ENCODE measurements at regions not wholly inside any gene's neighbourhood (a gene's known extent, or its start where the extent isn't known, plus 50 kb on each side); places are given as distances from the start of the nearest gene placed in this dataset.

DNA sequence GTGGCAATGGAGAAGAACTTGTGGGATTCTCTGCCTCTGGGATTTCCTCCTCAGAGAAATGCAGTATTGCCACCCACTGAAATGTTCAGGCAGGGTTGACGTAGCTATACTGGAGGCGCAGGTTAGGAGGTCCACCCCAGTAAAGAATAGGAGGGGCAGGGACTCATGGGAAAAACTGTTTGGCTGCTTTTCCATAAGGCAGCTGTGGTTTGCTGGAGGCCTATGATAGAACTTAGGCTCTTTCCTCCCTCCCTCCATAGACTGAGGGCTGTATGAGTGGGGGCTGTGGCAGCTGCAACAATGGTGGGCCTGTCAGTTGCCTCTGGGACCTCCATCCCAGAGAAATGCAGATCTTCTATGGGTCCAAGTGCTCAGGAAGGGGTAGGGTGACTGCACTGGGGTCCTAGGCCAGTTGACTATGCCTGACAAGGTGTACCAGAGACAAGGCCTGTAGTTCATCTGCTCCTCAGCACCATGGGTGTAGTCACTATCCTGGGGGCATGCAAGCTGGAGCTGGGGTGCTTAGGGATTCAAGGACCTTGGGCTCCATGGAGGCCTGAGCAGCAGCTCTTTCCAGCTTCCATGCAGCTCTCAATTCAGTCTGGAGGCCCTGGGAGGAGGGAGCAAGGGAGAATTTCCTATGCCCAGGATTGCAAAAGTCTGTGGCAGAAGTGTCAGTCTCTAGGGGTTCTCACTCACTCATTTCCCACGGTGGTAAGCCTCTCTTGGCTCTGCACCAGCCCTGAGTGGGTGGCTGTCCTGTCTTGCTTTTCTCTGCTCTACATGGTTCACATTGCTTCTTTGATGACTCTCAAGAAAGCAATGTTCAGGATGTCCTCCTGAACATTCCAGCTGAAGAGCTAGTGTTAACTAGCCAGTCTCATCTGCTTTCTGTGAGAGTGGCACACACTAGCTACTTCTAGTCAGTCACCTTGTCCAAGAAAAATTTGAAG lies 353.0 kb downstream of the IDS start:
- no peak for DNase-seq

- no peak for DNase-seq
Observed at GRCh38 chrX:149145845-149146285, 359.2 kb downstream of the IDS start.

DNA sequence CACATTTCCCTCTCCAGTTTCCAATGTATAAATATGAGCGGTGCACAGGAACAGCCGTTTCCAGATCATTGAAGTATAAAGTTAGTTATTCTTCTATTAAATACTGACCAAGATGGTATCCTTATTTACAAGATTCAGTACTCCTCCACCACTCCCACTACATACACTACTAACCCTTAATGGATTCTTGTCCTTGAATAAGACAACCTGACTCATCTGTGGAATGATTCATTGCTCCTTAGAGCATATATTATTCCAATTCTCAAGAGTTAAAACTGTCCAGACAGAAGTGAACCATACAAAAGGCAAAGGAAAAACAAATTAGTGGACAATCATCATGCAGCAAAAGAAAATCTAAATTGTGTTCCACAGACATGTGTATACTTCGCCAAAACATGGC lies 373.3 kb downstream of the IDS start:
- no peak for DNase-seq

GRCh38 chrX:149129767-149130166 lies 375.3 kb downstream of the IDS start:
- DNase-seq, result no peak

DNA sequence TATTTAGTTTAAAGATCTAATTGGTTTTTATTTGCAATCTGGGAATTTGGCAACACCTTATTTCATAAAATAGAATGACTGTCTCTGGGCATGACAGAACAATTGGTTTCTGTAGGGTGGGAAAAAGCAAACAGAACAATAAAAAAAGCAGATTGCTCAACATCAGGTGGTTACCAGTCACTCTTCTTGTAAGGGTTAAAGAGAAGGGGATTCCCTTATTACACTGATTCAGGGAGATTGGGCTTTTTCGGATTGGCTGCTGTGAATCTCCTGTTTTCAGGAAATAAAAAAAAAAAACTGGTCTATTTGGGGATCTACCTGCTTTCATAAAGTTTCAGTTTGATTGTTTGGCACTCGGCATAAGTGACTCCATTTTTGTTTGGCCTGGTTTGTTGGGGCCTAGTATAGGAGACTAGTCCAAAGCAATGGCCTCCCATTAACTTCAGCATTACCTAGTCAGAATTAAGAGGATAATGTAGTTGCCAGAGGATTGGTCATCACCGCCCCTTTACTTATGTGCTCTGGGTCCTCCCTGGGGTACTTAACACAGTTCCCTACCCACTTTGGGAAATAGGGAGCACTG lies 380.5 kb downstream of the IDS start:
- DNase-seq, result no peak

DNA sequence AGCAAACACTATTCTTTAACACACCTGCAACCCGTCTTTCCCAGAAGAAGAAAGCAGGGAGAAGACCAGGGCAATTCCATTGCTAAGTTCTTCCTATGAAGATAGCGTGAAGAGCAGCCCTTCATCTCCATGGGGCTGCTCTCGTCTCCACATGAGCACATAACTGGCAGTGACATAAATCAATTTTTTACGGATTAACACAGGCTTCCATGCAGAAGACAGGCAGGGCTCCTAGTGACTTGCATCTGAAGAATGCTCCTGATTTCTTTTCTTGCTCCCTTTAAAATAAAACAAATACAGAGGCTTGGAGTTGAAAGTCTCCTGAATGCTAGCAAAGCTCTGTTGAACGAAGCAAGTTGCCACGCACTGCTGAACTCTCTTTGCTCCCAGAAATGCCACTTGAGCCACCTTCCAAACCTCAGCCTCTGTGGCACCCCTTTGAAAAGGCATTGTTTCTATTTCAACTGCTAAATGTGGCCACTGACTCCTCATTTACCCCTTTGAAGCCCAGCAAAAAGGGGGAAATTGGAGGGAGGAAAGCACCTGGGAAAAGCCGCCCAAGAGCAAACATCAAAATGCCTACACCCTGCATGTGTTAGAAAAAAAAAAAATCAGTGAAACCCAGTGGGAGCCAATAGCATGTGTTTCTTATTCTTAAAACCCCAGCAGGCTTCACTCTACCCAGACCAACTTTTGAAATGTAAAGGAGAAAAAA lies 383.7 kb downstream of the IDS start:
- DNase-seq, result no peak

GRCh38 chrX:149120459-149120858 lies 384.6 kb downstream of the IDS start:
- no peak for DNase-seq

- DNase-seq, result no peak
Observed at GRCh38 chrX:149114874-149115273, 390.2 kb downstream of the IDS start.

GRCh38 chrX:149114001-149114400 lies 391.1 kb downstream of the IDS start:
- DNase-seq, result no peak

- no peak for DNase-seq
Observed at GRCh38 chrX:149097786-149098185, 407.3 kb downstream of the IDS start.

- no peak for DNase-seq
Observed at GRCh38 chrX:149092179-149092578, 412.9 kb downstream of the IDS start.

DNA sequence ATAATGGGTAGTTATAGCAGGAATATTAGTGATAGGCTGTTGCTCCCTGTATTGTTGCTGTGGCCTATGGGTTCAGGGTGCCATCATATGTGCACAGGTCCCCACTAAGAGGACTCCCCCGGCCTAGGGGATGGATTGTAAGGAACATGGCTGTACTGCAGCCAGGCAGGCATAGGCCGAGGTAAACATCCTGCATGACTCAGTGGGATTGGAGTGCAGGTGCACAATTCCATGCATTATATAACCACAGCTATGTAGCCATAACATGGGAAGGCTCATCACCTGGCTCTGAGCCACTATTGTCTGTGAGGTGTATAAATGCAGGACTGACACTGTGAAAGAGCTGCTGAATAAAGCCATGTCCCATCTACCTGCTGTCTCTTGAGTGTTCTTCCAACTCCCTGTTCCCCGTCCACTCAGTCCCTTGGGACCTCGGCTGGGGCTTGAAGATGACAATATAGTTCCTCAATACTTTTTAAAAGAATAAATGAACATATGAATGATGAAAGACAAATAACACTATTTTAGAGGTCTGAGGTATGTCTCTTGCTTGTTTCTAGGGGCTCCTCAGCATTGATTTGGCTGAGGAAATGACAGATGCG lies 425.2 kb downstream of the IDS start:
- DNase-seq, result no peak

DNA sequence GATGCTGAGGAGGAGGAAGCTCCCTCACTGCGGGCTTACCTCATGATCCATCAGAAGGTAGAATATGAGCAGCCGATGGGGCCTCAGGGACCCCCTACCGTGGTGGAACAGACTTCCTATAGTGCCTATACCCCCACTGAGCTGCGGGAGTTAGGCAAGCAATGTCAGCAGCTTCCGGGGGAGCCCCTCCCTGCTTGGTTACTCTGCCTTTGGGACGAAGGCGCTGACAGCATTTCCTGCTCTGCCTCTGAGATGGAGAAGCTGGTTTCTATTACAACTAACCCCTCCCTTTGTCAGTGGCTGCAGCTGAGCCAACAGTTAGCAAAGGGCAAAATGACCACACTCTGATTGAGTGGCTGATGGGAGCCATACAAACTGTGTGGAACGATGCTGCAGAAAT lies 430.7 kb downstream of the IDS start:
- no peak for DNase-seq

DNA sequence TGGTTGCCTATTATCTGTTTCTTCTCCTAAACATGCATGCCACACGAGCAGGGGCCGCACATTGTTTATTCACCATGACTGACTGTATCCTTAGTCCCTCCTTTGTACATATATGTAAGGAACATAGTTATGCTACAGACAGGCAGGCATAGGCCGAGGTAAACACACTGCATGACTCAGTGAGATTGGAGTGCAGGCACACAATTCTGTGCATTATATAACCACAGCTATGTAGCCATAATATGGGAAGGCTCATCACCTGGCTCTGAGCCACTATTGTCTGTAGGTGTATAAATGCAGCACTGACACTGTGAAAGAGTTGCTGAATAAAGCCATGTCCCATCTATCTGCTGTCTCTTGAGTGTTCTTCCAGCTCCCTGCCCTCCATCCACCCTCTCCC lies 431.6 kb downstream of the IDS start:
- no peak for DNase-seq

DNA sequence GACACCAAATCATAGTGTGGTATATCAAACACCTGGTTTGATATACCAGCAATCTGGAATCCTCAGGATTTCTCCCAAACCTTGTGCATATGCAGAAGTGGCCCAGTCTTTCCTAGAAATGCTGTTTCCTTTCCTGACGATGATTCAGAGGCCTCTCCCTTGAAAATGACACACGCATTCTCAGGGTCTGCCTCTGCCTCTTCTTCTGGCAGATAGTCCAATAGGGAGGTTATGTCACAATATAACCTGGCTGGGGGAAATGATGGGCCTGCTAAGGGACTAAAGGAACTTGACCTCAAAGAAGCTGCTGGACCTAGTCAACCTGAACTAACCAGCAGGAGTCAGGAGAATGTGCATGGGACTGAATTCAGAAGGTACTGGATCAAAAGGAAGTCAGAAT lies 435.2 kb downstream of the IDS start:
- DNase-seq, result no peak

- DNase-seq, result no peak
Observed at GRCh38 chrX:149060921-149061320, 444.2 kb downstream of the IDS start.

Measured in NCI-H2029 (cell line).